H1 (cell line): ENCODE measurements at regions not wholly inside any gene's neighbourhood (a gene's known extent, or its start where the extent isn't known, plus 50 kb on each side); places are given as distances from the start of the nearest gene placed in this dataset.

ENCODE experiments used
- CTCF ChIA-PET: fragments of 300-600 bp; sonication (Branson Sonifier 250); formaldehyde crosslinking; loops from one replicate; lab custom pipeline; 2021; ENCODE audit not compliant: partially characterized antibody; lab: Charles Lee
- POLR2A ChIA-PET: fragments of 300-600 bp; sonication (Branson Sonifier 250); formaldehyde crosslinking; loops from one replicate; lab custom pipeline; 2021; ENCODE audit warnings: inconsistent platforms; ENCODE audit not compliant: partially characterized antibody; lab: Charles Lee
- DNase-seq, 2 experiments: peaks; one replicate each; pipeline versions ENCODE4 v3.0.0 to v3.0.0-alpha.2; 2010 to 2022; ENCODE audit warnings: low spot score in 2 of 2, low read depth in 1 of 2, mixed read lengths in 1 of 2
- FAIRE-seq: peaks from 2 replicates; lab custom pipeline; 2011; peaks lifted over from hg19 to GRCh38; lab: Jason Lieb, UNC
- H2AFZ ChIP-seq: 2 replicates; pipeline ENCODE4 v1.8.1; 2012; ENCODE audit warnings: low read length, inconsistent platforms
- H2AK5ac ChIP-seq: 2 replicates; pipeline ENCODE4 v1.6.1; 2013; ENCODE audit warnings: low read depth, low read length
- H2BK120ac ChIP-seq: replicated peaks from 2 replicates; pipeline ENCODE3; 2013; ENCODE audit warnings: low read depth, low read length, inconsistent platforms
- H2BK12ac ChIP-seq: 2 replicates; pipeline ENCODE4 v1.6.1; 2013; ENCODE audit warnings: low read depth, low read length
- H2BK15ac ChIP-seq: 2 replicates; pipeline ENCODE4 v1.6.1; 2013; ENCODE audit warnings: low read length
- H2BK20ac ChIP-seq: 2 replicates; pipeline ENCODE4 v1.6.1; 2013; ENCODE audit warnings: low read length
- H2BK5ac ChIP-seq: 2 replicates; pipeline ENCODE4 v1.6.1; 2013; ENCODE audit warnings: low read depth, low read length
- H3K14ac ChIP-seq: 2 replicates; pipeline ENCODE4 v1.6.1; 2013; ENCODE audit warnings: inconsistent platforms; ENCODE audit not compliant: insufficient read length
- H3K18ac ChIP-seq: 2 replicates; pipeline ENCODE4 v1.6.1; 2013; ENCODE audit warnings: low read length; ENCODE audit errors: extremely low read depth
- H3K23ac ChIP-seq: 2 replicates; pipeline ENCODE4 v1.6.1; 2013; ENCODE audit warnings: inconsistent platforms; ENCODE audit not compliant: insufficient read length
- H3K23me2 ChIP-seq: 2 replicates; pipeline ENCODE4 v1.6.1; 2013; ENCODE audit warnings: low read depth, low read length
- H3K27ac ChIP-seq: 2 replicates; pipeline ENCODE4 v1.6.1; 2011; ENCODE audit warnings: low read depth, low read length, inconsistent platforms
- H3K27me3 ChIP-seq, 4 experiments: replicated peaks in 1 of 4; 1 replicate in 1 of 4; 2 replicates in 3 of 4; pipeline versions ENCODE4 v1.6.1 to v1.8.1; 2011 to 2013; ENCODE audit warnings: low read length in 3 of 4, mild to moderate bottlenecking in 3 of 4, inconsistent platforms in 2 of 4, mixed read lengths in 2 of 4, moderate library complexity in 1 of 4; ENCODE audit not compliant: control insufficient read depth in 3 of 4, insufficient read depth in 3 of 4; ENCODE audit errors: extremely low read depth in 1 of 4
- H3K36me3 ChIP-seq, 4 experiments: 2 replicates each; pipeline versions ENCODE4 v1.6.1 to v1.8.1; 2011 to 2013; ENCODE audit warnings: mild to moderate bottlenecking in 4 of 4, low read length in 3 of 4, moderate library complexity in 2 of 4, control low read depth in 1 of 4, inconsistent platforms in 1 of 4; ENCODE audit not compliant: insufficient read depth in 4 of 4, control insufficient read depth in 2 of 4
- H3K4ac ChIP-seq: replicated peaks from 2 replicates; pipeline ENCODE3; 2013; ENCODE audit warnings: low read length, low read depth, mixed read lengths, inconsistent platforms; ENCODE audit not compliant: insufficient read length
- H3K4me1 ChIP-seq, 4 experiments: replicated peaks in 1 of 4; 1 replicate in 1 of 4; 2 replicates in 3 of 4; pipeline versions ENCODE4 v1.6.1 to v1.8.1; 2011 to 2013; ENCODE audit warnings: low read length in 3 of 4, inconsistent platforms in 2 of 4, mixed read lengths in 1 of 4; ENCODE audit not compliant: insufficient read depth in 4 of 4, control insufficient read depth in 3 of 4
- H3K4me2 ChIP-seq, 2 experiments: 2 replicates each; pipeline versions ENCODE4 v1.6.1 to v1.8.1; 2011 to 2013; ENCODE audit warnings: low read depth in 2 of 2, low read length in 2 of 2, control low read depth in 1 of 2, inconsistent platforms in 1 of 2, mild to moderate bottlenecking in 1 of 2; ENCODE audit not compliant: insufficient read depth in 1 of 2
- H3K4me3 ChIP-seq, 4 experiments: fragments of 200-600, 300-600 bp in 1 of 4; sonication (generic), shearing (Covaris generic), sonication (Bioruptor Twin) in 1 of 4; 2 replicates each; pipeline versions ENCODE4 v1.5.1 to v1.8.1; 2011 to 2016; ENCODE audit warnings: low read length in 4 of 4, low read depth in 3 of 4, control low read depth in 2 of 4, inconsistent platforms in 2 of 4, mild to moderate bottlenecking in 2 of 4, mixed read lengths in 1 of 4, moderate library complexity in 1 of 4; ENCODE audit not compliant: insufficient read depth in 2 of 4; ENCODE audit errors: extremely low read depth in 1 of 4
- H3K56ac ChIP-seq: replicated peaks from 2 replicates; pipeline ENCODE3; 2013; ENCODE audit warnings: low read depth, mild to moderate bottlenecking, mixed read lengths, low read length, inconsistent platforms; ENCODE audit not compliant: insufficient read length
- H3K79me1 ChIP-seq: 2 replicates; pipeline ENCODE4 v1.6.1; 2013; ENCODE audit warnings: low read depth, low read length, control low read depth
- H3K79me2 ChIP-seq, 2 experiments: 2 replicates each; pipeline versions ENCODE4 v1.6.1 to v1.8.1; 2012 to 2013; ENCODE audit warnings: low read length in 2 of 2, mild to moderate bottlenecking in 2 of 2, inconsistent platforms in 1 of 2; ENCODE audit not compliant: insufficient read depth in 2 of 2, control insufficient read depth in 1 of 2
- H3K9ac ChIP-seq, 4 experiments: replicated peaks in 1 of 4; 1 replicate in 1 of 4; 2 replicates in 3 of 4; pipeline versions ENCODE4 v1.6.1 to v1.8.1; 2011 to 2013; ENCODE audit warnings: low read depth in 3 of 4, low read length in 3 of 4, control low read depth in 2 of 4, mild to moderate bottlenecking in 2 of 4, moderate library complexity in 2 of 4, inconsistent platforms in 1 of 4; ENCODE audit errors: extremely low read depth in 1 of 4
- H3K9me3 ChIP-seq, 2 experiments: 2 replicates each; pipeline versions ENCODE4 v1.6.1 to v1.8.1; 2012 to 2013; ENCODE audit warnings: mild to moderate bottlenecking in 2 of 2, moderate library complexity in 2 of 2, control low read depth in 1 of 2, inconsistent platforms in 1 of 2, low read depth in 1 of 2, low read length in 1 of 2, mixed read lengths in 1 of 2; ENCODE audit not compliant: insufficient read depth in 2 of 2
- H4K20me1 ChIP-seq, 2 experiments: replicated peaks in 1 of 2; 2 replicates each; pipeline versions ENCODE3 to v1.8.1; 2011 to 2013; ENCODE audit warnings: inconsistent platforms in 2 of 2, low read length in 2 of 2, mild to moderate bottlenecking in 1 of 2; ENCODE audit not compliant: insufficient read depth in 2 of 2, control insufficient read depth in 1 of 2
- H4K5ac ChIP-seq: 2 replicates; pipeline ENCODE4 v1.6.1; 2013; ENCODE audit warnings: low read length, low read depth, mixed read lengths, inconsistent platforms; ENCODE audit not compliant: insufficient read length
- H4K8ac ChIP-seq: 2 replicates; pipeline ENCODE4 v1.8.0; 2013; ENCODE audit warnings: mild to moderate bottlenecking, moderate library complexity, low read length, inconsistent platforms; ENCODE audit not compliant: insufficient read depth; ENCODE audit errors: extremely low read depth
- H4K91ac ChIP-seq: replicated peaks from 2 replicates; pipeline ENCODE3; 2013; ENCODE audit warnings: low read length, mixed read lengths, inconsistent platforms; ENCODE audit not compliant: insufficient read length
- BACH1 ChIP-seq: IDR thresholded peaks from 2 replicates; pipeline ENCODE4 v1.6.1; 2012; ENCODE audit warnings: low read length, improper control_type of control experiment
- BCL11A ChIP-seq, 2 experiments: IDR thresholded peaks; one replicate each; pipeline ENCODE4 v1.6.1; 2011; ENCODE audit warnings: low read depth in 2 of 2, low read length in 2 of 2, mild to moderate bottlenecking in 2 of 2
- CTBP2 ChIP-seq: IDR thresholded peaks from 2 replicates; pipeline ENCODE4 v1.7.0; 2011; ENCODE audit warnings: borderline replicate concordance, mild to moderate bottlenecking, moderate library complexity, mixed read lengths, low read length; ENCODE audit not compliant: insufficient read depth, insufficient read length
- HDAC2 ChIP-seq, 2 experiments: fragments of 300-600 bp in 1 of 2; sonication (generic) in 1 of 2; IDR thresholded peaks; 2 replicates each; pipeline ENCODE4 v1.6.1; 2011 to 2012; ENCODE audit warnings: low read depth in 2 of 2, low read length in 2 of 2, mild to moderate bottlenecking in 2 of 2, moderate library complexity in 2 of 2, borderline replicate concordance in 1 of 2, inconsistent platforms in 1 of 2
- NRF1 ChIP-seq: IDR thresholded peaks from 2 replicates; pipeline ENCODE4 v1.6.1; 2011; ENCODE audit warnings: mild to moderate bottlenecking, low read depth, low read length, improper control_type of control experiment
- SAP30 ChIP-seq: fragments of 300-600 bp; sonication (generic); IDR thresholded peaks from 2 replicates; pipeline ENCODE4 v1.7.1; 2012; ENCODE audit warnings: low read length, moderate library complexity, mild to moderate bottlenecking, inconsistent platforms; ENCODE audit not compliant: insufficient read depth, insufficient replicate concordance
- SIN3A ChIP-seq, 2 experiments: IDR thresholded peaks in 1 of 2; conservative IDR thresholded peaks in 1 of 2; 2 replicates each; pipeline ENCODE4 v1.6.1; 2011 to 2012; ENCODE audit warnings: low read length in 2 of 2, improper control_type of control experiment in 1 of 2, low read depth in 1 of 2, mild to moderate bottlenecking in 1 of 2
- SIRT6 ChIP-seq: IDR thresholded peaks from one replicate; pipeline ENCODE4 v1.7.1; 2012; ENCODE audit warnings: low read length, inconsistent platforms
- SP2 ChIP-seq: IDR thresholded peaks from 2 replicates; pipeline ENCODE4 v1.6.1; 2012; ENCODE audit warnings: mild to moderate bottlenecking, low read length, inconsistent platforms
- SRF ChIP-seq: IDR thresholded peaks from 2 replicates; pipeline ENCODE4 v1.6.1; 2011; ENCODE audit warnings: mild to moderate bottlenecking, low read depth, low read length, moderate library complexity
- USF2 ChIP-seq: IDR thresholded peaks from 2 replicates; pipeline ENCODE4 v1.6.1; 2011; ENCODE audit warnings: low read length, improper control_type of control experiment
- WGBS, 2 experiments: shearing (Covaris generic) in 1 of 2; methylation state at CpG; one replicate each; pipeline versions ENCODE4 v1.1.6 to v1.1.7; 2013 to 2015; ENCODE audit warnings: low lambda C conversion rate in 2 of 2, mixed read lengths in 2 of 2, inconsistent platforms in 1 of 2, low coverage in 1 of 2, missing lambda C conversion rate in 1 of 2; ENCODE audit not compliant: insufficient replicate concordance in 2 of 2, insufficient coverage in 1 of 2, insufficient read length in 1 of 2; ENCODE audit errors: extremely low coverage in 1 of 2, missing lambda C conversion rate in 1 of 2; 5-methylcytosine and 5-hydroxymethylcytosine counted together

GRCh38 chr15:50830477-50831354, 65.2 kb upstream of the SPPL2A start:
- H2BK5ac ChIP-seq = no peak overlapping the region
- CTCF ChIA-PET = interaction anchor here (0.9 to 1.3 kb wide), 2 partner anchors 10 to 46 kb away, joined by 3 read pairs; no protein-coding TSS in a partner anchor
- WGBS, 2 experiments = 88% methylated on average over 12 of the region's 12 CpGs; no CpG with 5 or more reads in 1 of the 2 experiments
- H3K27me3 ChIP-seq = no peaks in the 10 kb centered on the region
- H3K9ac ChIP-seq = no peak overlapping the region
- H3K27ac ChIP-seq = no peak overlapping the region
- H2AFZ ChIP-seq = no peak overlapping the region
- H4K5ac ChIP-seq = no peak overlapping the region
- H3K79me2 ChIP-seq = no peaks in the 10 kb centered on the region
- H3K4ac ChIP-seq = no peak overlapping the region
- H2BK120ac ChIP-seq = no peak overlapping the region
- H3K4me2 ChIP-seq = no peak overlapping the region
- no peak overlapping the region for H2BK12ac ChIP-seq
- no peak overlapping the region for H3K14ac ChIP-seq
- H3K23ac ChIP-seq = no peak overlapping the region
- FAIRE-seq = no peak
- no peaks in the 10 kb centered on the region for H3K9me3 ChIP-seq
- H2AK5ac ChIP-seq = no peak overlapping the region
- no peak overlapping the region for H2BK15ac ChIP-seq
- no peaks in the 10 kb centered on the region for H3K36me3 ChIP-seq
- H2BK20ac ChIP-seq = no peak overlapping the region
- no peak overlapping the region for H4K91ac ChIP-seq
- no peaks in the 10 kb centered on the region for H4K20me1 ChIP-seq
- POLR2A ChIA-PET = no interaction called here
- no peak overlapping the region for H3K4me3 ChIP-seq
- no peak overlapping the region for H3K18ac ChIP-seq
- no peak overlapping the region for H4K8ac ChIP-seq
- no peak overlapping the region for H3K56ac ChIP-seq
- no peaks in the 10 kb centered on the region for H3K23me2 ChIP-seq
- H3K4me1 ChIP-seq = no peaks in the 10 kb centered on the region
- no peaks in the 10 kb centered on the region for H3K79me1 ChIP-seq
- DNase-seq = no peak
- TF ChIP-seq SP2 (no peak), CTBP2 (no peak), SAP30 (no peak), NRF1 (no peak), SRF (no peak), USF2 (no peak), BACH1 (no peak), SIN3A (conservative IDR thresholded peaks at IDR 0.05 in 1 of 2, IDR thresholded peaks at IDR 0.05 in 1 of 2; ENCODE audit: low read depth in 1 of 2, low read length in 2 of 2) (no peak), BCL11A (IDR thresholded peaks at IDR 0.05; ENCODE audit: low read depth in 2 of 2, low read length in 2 of 2) (no peak), HDAC2 (IDR thresholded peaks at IDR 0.05; ENCODE audit: borderline replicate concordance in 1 of 2, low read depth in 2 of 2, low read length in 2 of 2) (no peak), SIRT6 (no peak)
